PFSK-1 (cell line): ENCODE measurements at regions not wholly inside any gene's neighbourhood (a gene's known extent, or its start where the extent isn't known, plus 50 kb on each side); places are given as distances from the start of the nearest gene placed in this dataset.

Experiments
- POLR2AphosphoS5 ChIP-seq: IDR thresholded peaks from 2 replicates; pipeline ENCODE4 v1.6.1; 2012; ENCODE audit warnings: low read depth, mild to moderate bottlenecking, control low read depth, low read length, moderate library complexity
- REST ChIP-seq, 2 experiments: IDR thresholded peaks; 2 replicates each; pipeline versions ENCODE4 v1.6.1 to v1.8.0; 2011 to 2012; ENCODE audit warnings: low read depth in 2 of 2, low read length in 2 of 2, control low read depth in 1 of 2, inconsistent platforms in 1 of 2, mild to moderate bottlenecking in 1 of 2, moderate library complexity in 1 of 2; ENCODE audit not compliant: insufficient read depth in 1 of 2
- TAF1 ChIP-seq: IDR thresholded peaks from 2 replicates; pipeline ENCODE4 v1.6.1; 2012; ENCODE audit warnings: low read length, control low read depth, borderline replicate concordance; ENCODE audit not compliant: insufficient read depth

GRCh38 chr2:65491381-65491905 lies 59.0 kb upstream of the SPRED2 start:
- TF ChIP-seq POLR2AphosphoS5 (no peak), TAF1 (no peak), REST (IDR thresholded peaks at IDR 0.05; ENCODE audit: insufficient read depth in 1 of 2, low read depth in 2 of 2, low read length in 2 of 2) (no peak)
